Tibial nerve (tissue), 4 donors: ENCODE measurements at regions not wholly inside any gene's neighbourhood (a gene's known extent, or its start where the extent isn't known, plus 50 kb on each side); places are given as distances from the start of the nearest gene placed in this dataset.

ENCODE experiments used
- DNase-seq, 2 donors: peaks; one replicate each; pipeline ENCODE4 v3.0.0-alpha.2; 2019; ENCODE audit warnings: low spot score in 2 of 2
- H3K27ac ChIP-seq, 4 donors: fragments of 200-600 bp; sonication (generic) in 3 of 4; one replicate each; pipeline ENCODE4 v1.5.1; 2017 to 2019; ENCODE audit warnings: mild to moderate bottlenecking in 1 of 4
- H3K27me3 ChIP-seq, 2 donors: fragments of 200-600 bp; sonication (generic) in 1 of 2; one replicate each; pipeline versions ENCODE4 v1.5.1 to v1.6.0; 2017 to 2019
- H3K36me3 ChIP-seq, 3 donors: fragments of 200-600 bp; sonication (generic); one replicate each; pipeline ENCODE4 v1.5.1; 2018 to 2019
- H3K4me1 ChIP-seq, 4 donors: fragments of 200-600 bp; sonication (generic) in 3 of 4; one replicate each; pipeline ENCODE4 v1.5.1; 2017 to 2019
- H3K4me3 ChIP-seq, 4 donors: fragments of 200-600 bp; sonication (generic) in 3 of 4; one replicate each; pipeline ENCODE4 v1.5.1; 2017 to 2019; ENCODE audit warnings: mild to moderate bottlenecking in 1 of 4, moderate library complexity in 1 of 4
- H3K9me3 ChIP-seq, 4 donors: fragments of 200-600 bp; sonication (generic) in 3 of 4; one replicate each; pipeline ENCODE4 v1.5.1; 2017 to 2019
- CTCF ChIP-seq, 5 experiments: fragments of 200-600 bp in 3 of 5; fragments of 450-650 bp in 2 of 5; sonication (generic) in 3 of 5; IDR thresholded peaks; one replicate each; pipeline ENCODE4 v1.5.1; 2016 to 2019; ENCODE audit warnings: antibody characterized with exemption in 5 of 5, mild to moderate bottlenecking in 3 of 5, moderate library complexity in 2 of 5
- EP300 ChIP-seq, 2 donors: sonication (generic); formaldehyde crosslinking; IDR thresholded peaks; one replicate each; pipeline ENCODE4 v1.6.1; 2017; ENCODE audit warnings: antibody characterized with exemption in 2 of 2, mild to moderate bottlenecking in 1 of 2
- POLR2A ChIP-seq, 2 donors: fragments of 450-650 bp; IDR thresholded peaks; one replicate each; pipeline ENCODE4 v1.6.1; 2017; ENCODE audit warnings: antibody characterized with exemption in 2 of 2, mild to moderate bottlenecking in 2 of 2, moderate library complexity in 2 of 2
- WGBS, 2 donors: methylation state at CpG; one replicate each; pipeline ENCODE4 v1.1.5; 2018; 5-methylcytosine and 5-hydroxymethylcytosine counted together

- Histone ChIP-seq H3K36me3 (no peaks in the 10 kb centered on the region), H3K4me3 (no peak overlapping the region), H3K9me3 (no peaks in the 10 kb centered on the region), H3K27ac (no peak overlapping the region), H3K4me1 (no peaks in the 10 kb centered on the region), H3K27me3 (no peaks in the 10 kb centered on the region)
- TF ChIP-seq POLR2A (IDR thresholded peaks at IDR 0.05), result no peak
- no peak for TF ChIP-seq CTCF (IDR thresholded peaks at IDR 0.05)
- no peak for TF ChIP-seq EP300 (IDR thresholded peaks at IDR 0.05)
- 78 to 81% methylated on average over 4 of the region's 4 CpGs for WGBS, 2 donors
- DNase-seq, result no peak
Observed at GRCh38 chr5:161051920-161052500, 200.0 kb upstream of the ATP10B start.

GRCh38 chr5:161047024-161047423 is 195.0 kb upstream of the ATP10B start:
- no peak overlapping the region for H3K27ac ChIP-seq
- no peaks in the 10 kb centered on the region for H3K4me1 ChIP-seq
- no peaks in the 10 kb centered on the region for H3K36me3 ChIP-seq
- no peaks in the 10 kb centered on the region for H3K9me3 ChIP-seq
- H3K27me3 ChIP-seq, result no peaks in the 10 kb centered on the region
- DNase-seq, result no peak
- TF ChIP-seq EP300 (IDR thresholded peaks at IDR 0.05), result no peak
- TF ChIP-seq CTCF (IDR thresholded peaks at IDR 0.05), result no peak
- no peak for TF ChIP-seq POLR2A (IDR thresholded peaks at IDR 0.05)
- 50 to 57% methylated on average over 4 of the region's 4 CpGs for WGBS, 2 donors
- no peak overlapping the region for H3K4me3 ChIP-seq

GRCh38 chr5:161042862-161043261 is 190.9 kb upstream of the ATP10B start:
- H3K4me3 ChIP-seq, result no peak overlapping the region
- TF ChIP-seq CTCF (IDR thresholded peaks at IDR 0.05) (no peak), EP300 (IDR thresholded peaks at IDR 0.05) (no peak), POLR2A (IDR thresholded peaks at IDR 0.05) (no peak)
- no peak for DNase-seq
- H3K9me3 ChIP-seq, result no peaks in the 10 kb centered on the region
- H3K36me3 ChIP-seq, result no peaks in the 10 kb centered on the region
- WGBS, 2 donors, result 94% methylated on average over 3 of the region's 3 CpGs
- no peaks in the 10 kb centered on the region for H3K4me1 ChIP-seq
- no peaks in the 10 kb centered on the region for H3K27me3 ChIP-seq
- H3K27ac ChIP-seq, result no peak overlapping the region

GRCh38 chr5:161042443-161042842 is 190.4 kb upstream of the ATP10B start:
- 67 to 71% methylated on average over 1 of the region's 1 CpG for WGBS, 2 donors
- no peak for DNase-seq

GRCh38 chr5:161040818-161041217 is 188.8 kb upstream of the ATP10B start:
- Histone ChIP-seq H3K9me3 (no peaks in the 10 kb centered on the region), H3K4me3 (no peak overlapping the region), H3K36me3 (no peaks in the 10 kb centered on the region), H3K27me3 (no peaks in the 10 kb centered on the region), H3K27ac (no peak overlapping the region), H3K4me1 (no peaks in the 10 kb centered on the region)
- no peak for TF ChIP-seq POLR2A (IDR thresholded peaks at IDR 0.05)
- TF ChIP-seq EP300 (IDR thresholded peaks at IDR 0.05), result no peak
- no peak for TF ChIP-seq CTCF (IDR thresholded peaks at IDR 0.05)
- 85 to 86% methylated on average over 1 of the region's 1 CpG for WGBS, 2 donors
- DNase-seq, result no peak

More at GRCh38 chr5:161042443-161042842, 190.4 kb upstream of the ATP10B start:
- Histone ChIP-seq H3K27me3 (no peaks in the 10 kb centered on the region), H3K36me3 (no peaks in the 10 kb centered on the region), H3K4me3 (no peak overlapping the region), H3K27ac (no peak overlapping the region), H3K9me3 (no peaks in the 10 kb centered on the region), H3K4me1 (no peaks in the 10 kb centered on the region)
- TF ChIP-seq EP300 (IDR thresholded peaks at IDR 0.05) (no peak), CTCF (IDR thresholded peaks at IDR 0.05) (no peak)
